Lower leg skin (tissue), 4 donors: ENCODE measurements at regions not wholly inside any gene's neighbourhood (a gene's known extent, or its start where the extent isn't known, plus 50 kb on each side); places are given as distances from the start of the nearest gene placed in this dataset.

ENCODE experiments used
- DNase-seq, 2 donors: peaks; one replicate each; pipeline ENCODE4 v3.0.0-alpha.2; 2019; ENCODE audit warnings: low spot score in 2 of 2
- H3K4me3 ChIP-seq: fragments of 200-600 bp; sonication (generic); 2 replicates; pipeline ENCODE4 v1.5.1; 2017; ENCODE audit warnings: mild to moderate bottlenecking, low read depth; ENCODE audit not compliant: poor library complexity, severe bottlenecking
- CTCF ChIP-seq, 3 donors: fragments of 450-650 bp; IDR thresholded peaks; one replicate each; pipeline ENCODE4 v1.5.1; 2016; ENCODE audit warnings: antibody characterized with exemption in 3 of 3, mild to moderate bottlenecking in 3 of 3, moderate library complexity in 2 of 3
- POLR2A ChIP-seq, 2 donors: fragments of 450-650 bp; IDR thresholded peaks; one replicate each; pipeline ENCODE4 v1.6.1; 2016 to 2017; ENCODE audit warnings: antibody characterized with exemption in 2 of 2, mild to moderate bottlenecking in 1 of 2, moderate library complexity in 1 of 2
- WGBS, 2 donors: methylation state at CpG; one replicate each; pipeline ENCODE4 v1.1.5; 2018; 5-methylcytosine and 5-hydroxymethylcytosine counted together
- intact Hi-C: fragments of 100-400 bp; cut with DNase I; formaldehyde crosslinking; loops from one replicate; pipeline ENCODE4 v1.15.0; 2023; ENCODE audit warnings: low total_unique reads

- H3K4me3 ChIP-seq = no peak overlapping the region
- intact Hi-C loops = no loop called here
- TF ChIP-seq POLR2A (IDR thresholded peaks at IDR 0.05) (no peak), CTCF (IDR thresholded peaks at IDR 0.05) (no peak)
- DNase-seq = no peak
- 84 to 96% methylated on average over 5 of the region's 5 CpGs for WGBS, 2 donors
Observed at GRCh38 chr15:69859866-69860265, 237.9 kb downstream of the TLE3 start.

DNA sequence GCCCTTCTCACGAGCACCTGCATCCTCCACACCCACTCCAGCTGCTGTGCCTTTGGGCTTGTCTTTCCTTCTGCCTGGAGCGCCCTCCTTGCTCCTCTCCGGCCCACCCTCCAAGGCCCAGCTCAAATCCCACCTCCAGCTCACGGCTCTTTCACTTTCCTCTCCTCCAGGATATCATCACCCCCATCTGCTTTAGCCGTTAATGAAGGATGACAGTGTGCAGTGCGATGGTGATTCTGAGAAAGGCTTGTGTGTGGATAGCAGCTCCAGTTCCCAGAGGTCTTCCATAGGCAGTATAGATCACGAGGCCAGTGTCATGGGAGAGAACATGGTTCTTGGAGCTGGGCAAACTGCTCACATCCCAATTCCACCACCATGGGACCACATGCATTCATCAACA lies 237.4 kb downstream of the TLE3 start:
- WGBS, 2 donors = 89 to 93% methylated on average over 7 of the region's 7 CpGs
- no peak for TF ChIP-seq POLR2A (IDR thresholded peaks at IDR 0.05)
- no peak for TF ChIP-seq CTCF (IDR thresholded peaks at IDR 0.05)
- intact Hi-C loops = no loop called here
- DNase-seq = no peak
- H3K4me3 ChIP-seq = no peak overlapping the region

- TF ChIP-seq POLR2A (IDR thresholded peaks at IDR 0.05) = no peak
- TF ChIP-seq CTCF (IDR thresholded peaks at IDR 0.05) = no peak
- no peak for DNase-seq
- no peak overlapping the region for H3K4me3 ChIP-seq
- WGBS, 2 donors = 87% methylated on average over 9 of the region's 9 CpGs
- intact Hi-C loops = no loop called here
Observed at GRCh38 chr15:69860921-69861320, 236.8 kb downstream of the TLE3 start.

DNA sequence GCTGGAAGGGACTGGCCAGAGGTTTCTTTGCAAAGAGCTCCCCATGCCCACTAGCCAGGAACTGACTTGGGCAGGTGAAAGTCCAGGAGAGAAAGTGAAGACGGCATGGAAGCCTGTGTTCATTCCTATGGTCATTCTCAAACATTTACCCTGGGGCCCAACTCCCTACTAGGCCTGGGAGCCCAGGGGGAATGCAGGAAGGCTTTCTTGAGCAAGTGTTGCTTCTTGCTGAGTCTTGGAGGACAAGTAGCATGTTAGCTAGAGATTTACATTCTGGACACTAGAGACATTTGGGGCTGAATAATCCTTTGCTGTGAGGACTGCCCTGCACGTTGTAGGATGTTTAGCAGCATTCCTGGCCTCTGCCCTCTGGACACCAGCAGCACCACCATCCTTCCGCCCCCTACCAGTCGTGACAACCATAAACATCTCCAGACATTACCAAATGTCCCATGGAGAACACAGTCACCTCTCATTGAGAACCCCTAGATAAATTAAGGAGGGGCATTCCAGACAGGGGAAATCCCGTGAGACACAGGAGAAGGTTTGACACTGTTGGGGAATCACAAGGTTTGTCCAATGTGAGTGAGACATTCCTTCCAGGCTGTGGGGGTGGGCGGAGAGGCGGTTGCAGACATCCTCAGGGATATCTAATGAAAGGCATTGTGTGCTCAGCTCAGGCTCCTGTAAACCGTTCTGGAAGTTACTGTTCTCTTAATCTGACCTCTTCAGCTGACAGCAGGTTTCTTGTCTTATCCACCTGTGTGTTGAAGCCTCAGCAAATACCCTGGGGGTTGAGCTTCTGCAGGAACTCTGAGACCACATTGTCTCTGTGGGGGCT lies 236.2 kb downstream of the TLE3 start:
- no peak overlapping the region for H3K4me3 ChIP-seq
- TF ChIP-seq CTCF (IDR thresholded peaks at IDR 0.05) (no peak), POLR2A (IDR thresholded peaks at IDR 0.05) (no peak)
- WGBS, 2 donors = 51 to 66% methylated on average over 8 of the region's 8 CpGs
- no peak for DNase-seq
- intact Hi-C loops = no loop called here

DNA sequence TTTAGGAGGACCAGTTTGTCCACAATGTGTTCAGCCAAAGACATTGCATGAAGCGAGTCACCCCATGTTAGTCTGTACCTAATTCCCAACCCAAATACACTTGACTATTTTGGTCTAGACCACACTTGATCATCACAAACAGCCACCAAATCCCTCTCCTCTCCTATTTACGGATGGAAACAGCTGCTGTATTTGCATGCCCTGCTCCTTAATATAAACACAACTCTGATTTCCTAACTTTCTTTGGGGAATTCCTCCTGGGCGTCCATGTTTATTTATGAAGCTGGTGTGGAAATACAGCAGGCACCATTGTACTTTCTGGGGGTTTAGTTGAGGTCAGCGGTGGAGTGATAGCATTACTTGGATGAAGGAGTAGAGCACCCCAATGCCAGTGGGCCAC lies 235.2 kb downstream of the TLE3 start:
- intact Hi-C loops = no loop called here
- no peak for DNase-seq
- no peak overlapping the region for H3K4me3 ChIP-seq
- 76 to 84% methylated on average over 4 of the region's 4 CpGs for WGBS, 2 donors
- TF ChIP-seq POLR2A (IDR thresholded peaks at IDR 0.05) (no peak), CTCF (IDR thresholded peaks at IDR 0.05) (no peak)

DNA sequence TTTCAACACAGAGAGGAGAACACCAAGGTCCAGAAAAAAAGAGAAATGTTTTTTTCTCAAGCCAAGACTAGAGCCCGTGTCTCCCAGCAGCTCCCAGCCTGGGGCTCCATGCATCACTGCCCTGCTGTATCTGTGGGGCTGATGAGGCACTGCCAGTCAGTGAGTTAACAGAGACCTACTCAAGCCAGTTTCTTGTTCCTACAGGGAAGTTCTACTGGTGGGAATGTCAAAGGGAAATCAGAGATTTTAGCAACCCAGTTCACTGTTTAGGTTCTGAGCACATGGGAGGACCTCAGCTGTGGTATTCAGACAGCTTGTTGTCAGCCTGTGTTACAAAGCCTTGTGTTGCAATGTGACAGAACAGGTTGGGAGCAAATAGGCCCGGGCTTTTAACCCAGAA lies 234.3 kb downstream of the TLE3 start:
- intact Hi-C loops = no loop called here

More for the DNA sequence above, 234.3 kb downstream of the TLE3 start:
- H3K4me3 ChIP-seq = no peak overlapping the region
- DNase-seq = no peak
- TF ChIP-seq CTCF (IDR thresholded peaks at IDR 0.05) (no peak), POLR2A (IDR thresholded peaks at IDR 0.05) (no peak)
- whole genome bisulfite sequencing, 2 donors = 61 to 65% methylated on average over 2 of the region's 2 CpGs
